GM19023 (cell line): ENCODE measurements at regions not wholly inside any gene's neighbourhood (a gene's known extent, or its start where the extent isn't known, plus 50 kb on each side); places are given as distances from the start of the nearest gene placed in this dataset.
A peak's percentile ranks its signal among the peaks of the same experiment; 100 is the strongest.
"Not testable (repeated sequence)": the region's sequence is repeated elsewhere in the genome, so short reads cannot be mapped to it uniquely, and the experiment has no call there.

Experiments
- ATAC-seq: cut with Tn5 transposase; IDR thresholded peaks from one replicate; pipeline ENCODE4 v1.9.1; 2021; ENCODE audit warnings: mild to moderate bottlenecking, moderate library complexity; ENCODE audit not compliant: unreplicated experiment

GRCh38 chr14:65834051-65834450 lies 421.5 kb downstream of the FUT8 start:
- no peak for ATAC-seq

GRCh38 chr14:65834812-65835211 lies 422.3 kb downstream of the FUT8 start:
- no peak for ATAC-seq

- no peak for ATAC-seq
Observed at GRCh38 chr14:65835501-65835900, 423.0 kb downstream of the FUT8 start.

- ATAC-seq: no peak
Observed at GRCh38 chr14:65838565-65838964, 426.0 kb downstream of the FUT8 start.

GRCh38 chr14:65840118-65840751 lies 427.7 kb downstream of the FUT8 start:
- no peak for ATAC-seq

GRCh38 chr14:65840786-65841185 lies 428.3 kb downstream of the FUT8 start:
- ATAC-seq: no peak

GRCh38 chr14:65846196-65846868 lies 433.8 kb downstream of the FUT8 start:
- ATAC-seq: no peak

GRCh38 chr14:65847075-65847847 lies 434.7 kb downstream of the FUT8 start:
- ATAC-seq: peak; percentile 65

- not testable (repeated sequence) for ATAC-seq
Observed at GRCh38 chr14:65847931-65848330, 435.4 kb downstream of the FUT8 start.

- no peak for ATAC-seq
Observed at GRCh38 chr14:65849091-65849490, 436.6 kb downstream of the FUT8 start.

- ATAC-seq: no peak
Observed at GRCh38 chr14:65849558-65849957, 437.0 kb downstream of the FUT8 start.

- ATAC-seq: no peak
Observed at GRCh38 chr14:65850429-65851135, 438.1 kb downstream of the FUT8 start.

- no peak for ATAC-seq
Observed at GRCh38 chr14:65852689-65853088, 440.2 kb downstream of the FUT8 start.

GRCh38 chr14:65853407-65853955 lies 441.0 kb downstream of the FUT8 start:
- ATAC-seq: no peak

- no peak for ATAC-seq
Observed at GRCh38 chr14:65854215-65854614, 441.7 kb downstream of the FUT8 start.

GRCh38 chr14:65860956-65861611 lies 448.6 kb downstream of the FUT8 start:
- ATAC-seq: no peak

- ATAC-seq: no peak
Observed at GRCh38 chr14:65864549-65864948, 452.0 kb downstream of the FUT8 start.

GRCh38 chr14:65864984-65865383 lies 452.5 kb downstream of the FUT8 start:
- ATAC-seq: no peak

- ATAC-seq: no peak
Observed at GRCh38 chr14:65866448-65866847, 453.9 kb downstream of the FUT8 start.

- ATAC-seq: no peak
Observed at GRCh38 chr14:65866886-65867285, 454.4 kb downstream of the FUT8 start.

GRCh38 chr14:65867333-65867732 lies 454.8 kb downstream of the FUT8 start:
- ATAC-seq: no peak
